GM12878 (cell line): ENCODE measurements at regions not wholly inside any gene's neighbourhood (a gene's known extent, or its start where the extent isn't known, plus 50 kb on each side); places are given as distances from the start of the nearest gene placed in this dataset.

Experiments used
- ATAC-seq: fragments of 200-7000 bp; cut with Tn5 transposase; 3 replicates; pipeline ENCODE4 v1.9.1; 2020; ENCODE audit warnings: mild to moderate bottlenecking, moderate library complexity
- BruUV-seq: library from RNA; stranded (reverse); fragments of 400-500 nt; replicated peaks from 2 replicates; lab custom pipeline; 2021; lab: Mats Ljungman, UMichigan
- CTCF ChIA-PET: fragments of 300-600 bp; sonication (Branson Sonifier 250); formaldehyde crosslinking; extraction: SDS; loops from one replicate; lab custom pipeline; 2021; ENCODE audit warnings: inconsistent platforms; lab: Yijun Ruan, JAX
- POLR2A ChIA-PET: fragments of 350-600 bp; formaldehyde crosslinking; extraction: SDS; loops from one replicate; lab custom pipeline; 2021; ENCODE audit warnings: inconsistent platforms; lab: Charles Lee
- RAD21 ChIA-PET: fragments of 300-600 bp; sonication (Branson Sonifier 250); formaldehyde crosslinking; loops from one replicate; lab custom pipeline; 2023; ENCODE audit warnings: antibody characterized with exemption; ENCODE audit not compliant: unreplicated experiment; lab: Charles Lee
- SMC1A ChIA-PET: fragments of 300-600 bp; sonication (Branson Sonifier 250); formaldehyde crosslinking; loops from one replicate; lab custom pipeline; 2023; ENCODE audit not compliant: unreplicated experiment, uncharacterized antibody; lab: Charles Lee
- DNase-seq: peaks from one replicate; pipeline ENCODE4 v3.0.0-alpha.2; 2011; ENCODE audit warnings: low read depth, low spot score
- FAIRE-seq: peaks from 3 replicates; lab custom pipeline; 2011; peaks lifted over from hg19 to GRCh38; lab: Jason Lieb, UNC
- H2AFZ ChIP-seq: 2 replicates; pipeline ENCODE4 v1.6.0; 2011; ENCODE audit warnings: low read depth, low read length, control low read depth; ENCODE audit not compliant: control insufficient read depth
- H3K27ac ChIP-seq: 2 replicates; pipeline ENCODE4 v1.5.1; 2011; ENCODE audit warnings: control low read depth; ENCODE audit not compliant: control insufficient read depth, insufficient read depth
- H3K27me3 ChIP-seq, 2 experiments: replicated peaks in 1 of 2; 2 replicates each; pipeline versions ENCODE4 v1.6.0 to v1.6.1; 2011; ENCODE audit warnings: low read length in 1 of 2; ENCODE audit not compliant: control insufficient read depth in 2 of 2, insufficient read depth in 2 of 2
- H3K36me3 ChIP-seq, 2 experiments: 2 replicates each; pipeline ENCODE4 v1.5.1; 2011; ENCODE audit warnings: low read length in 1 of 2; ENCODE audit not compliant: control insufficient read depth in 2 of 2, insufficient read depth in 2 of 2
- H3K4me1 ChIP-seq: 2 replicates; pipeline ENCODE4 v1.6.1; 2011; ENCODE audit warnings: mild to moderate bottlenecking, low read length, moderate library complexity, mixed read lengths; ENCODE audit not compliant: control insufficient read depth, insufficient read depth
- H3K4me2 ChIP-seq: 2 replicates; pipeline ENCODE4 v1.6.0; 2011; ENCODE audit warnings: control low read depth; ENCODE audit not compliant: control insufficient read depth, insufficient read depth
- H3K4me3 ChIP-seq: fragments of 200-600 bp; sonication (generic); 2 replicates; pipeline ENCODE4 v1.5.1; 2016
- H3K79me2 ChIP-seq: 2 replicates; pipeline ENCODE4 v1.6.0; 2011; ENCODE audit warnings: low read length; ENCODE audit not compliant: control insufficient read depth, insufficient read depth
- H3K9ac ChIP-seq: 2 replicates; pipeline ENCODE4 v1.8.0; 2011; ENCODE audit warnings: low read length, control low read depth, mixed read lengths; ENCODE audit not compliant: control insufficient read depth, insufficient read depth
- H3K9me3 ChIP-seq: replicated peaks from 3 replicates; pipeline ENCODE4 v1.5.1; 2011; ENCODE audit warnings: mild to moderate bottlenecking, low read length; ENCODE audit not compliant: control insufficient read depth, insufficient read depth
- H4K20me1 ChIP-seq: 2 replicates; pipeline ENCODE4 v1.6.0; 2011; ENCODE audit not compliant: control insufficient read depth, insufficient read depth
- BACH1 ChIP-seq: fragments of 450-650 bp; IDR thresholded peaks from 2 replicates; pipeline ENCODE4 v1.6.1; 2017; ENCODE audit warnings: mild to moderate bottlenecking, borderline replicate concordance
- CHD2 ChIP-seq: IDR thresholded peaks from 2 replicates; pipeline ENCODE4 v1.6.1; 2011; ENCODE audit warnings: low read depth, low read length, improper control_type of control experiment, borderline replicate concordance
- ESRRA ChIP-seq: IDR thresholded peaks from 2 replicates; pipeline ENCODE4 v1.6.1; 2012; ENCODE audit warnings: mild to moderate bottlenecking, low read length, improper control_type of control experiment
- NFYB ChIP-seq: IDR thresholded peaks from 2 replicates; pipeline ENCODE4 v1.6.1; 2011; ENCODE audit warnings: low read depth, mild to moderate bottlenecking, low read length, improper control_type of control experiment, moderate library complexity; ENCODE audit not compliant: insufficient read depth
- RBBP5 ChIP-seq: fragments of 200-600 bp; sonication (generic); conservative IDR thresholded peaks from 2 replicates; pipeline ENCODE4 v1.6.1; 2016
- RFX5 ChIP-seq: IDR thresholded peaks from 2 replicates; pipeline ENCODE4 v1.6.1; 2011; ENCODE audit warnings: low read depth, low read length, improper control_type of control experiment
- USF1 ChIP-seq: IDR thresholded peaks from 2 replicates; pipeline ENCODE4 v1.6.1; 2011; ENCODE audit warnings: borderline replicate concordance, low read depth, mild to moderate bottlenecking, moderate library complexity, mixed read lengths, low read length; ENCODE audit not compliant: insufficient read depth; ENCODE audit errors: extremely low read length
- WGBS: methylation state at CpG from one replicate; pipeline ENCODE4 v1.1.6; 2016; ENCODE audit warnings: low lambda C conversion rate; ENCODE audit not compliant: insufficient replicate concordance, insufficient coverage; ENCODE audit errors: missing lambda C conversion rate; 5-methylcytosine and 5-hydroxymethylcytosine counted together
- in situ Hi-C: fragments of 300-500 bp; cut with MboI; formaldehyde crosslinking; loops from 9 replicates; pipeline ENCODE4 v1.14.3; 2018; ENCODE audit warnings: mixed read lengths
- intact Hi-C: fragments of 100-400 bp; cut with micrococcal nuclease; formaldehyde crosslinking; loops from one replicate; pipeline ENCODE4 v1.14.2; 2022; ENCODE audit not compliant: unreplicated experiment

GRCh38 chr4:20478412-20478811, 221.8 kb upstream of the PACRGL start:
- H3K4me1 ChIP-seq: no peaks in the 10 kb centered on the region
- H3K9me3 ChIP-seq: no peaks in the 10 kb centered on the region
- SMC1A ChIA-PET: no interaction called here
- no peak for FAIRE-seq
- no peak overlapping the region for H3K9ac ChIP-seq
- no peak overlapping the region for H3K4me3 ChIP-seq
- no peaks in the 10 kb centered on the region for H3K27me3 ChIP-seq
- CTCF ChIA-PET: no interaction called here
- no peak for TF ChIP-seq RBBP5
- TF ChIP-seq CHD2: no peak
- TF ChIP-seq USF1: no peak
- TF ChIP-seq ESRRA: no peak
- TF ChIP-seq RFX5: no peak
- no peak for TF ChIP-seq BACH1
- no peak for TF ChIP-seq NFYB
- TF ChIP-seq, all 136 proteins: peak for 0
- intact Hi-C loops (no loop called here), in situ Hi-C loops (no loop called here)
- Histone ChIP-seq H3K79me2 (no peaks in the 10 kb centered on the region), H3K36me3 (no peaks in the 10 kb centered on the region), H4K20me1 (no peaks in the 10 kb centered on the region), H2AFZ (no peak overlapping the region), H3K27ac (no peak overlapping the region), H3K4me2 (no peak overlapping the region)
- ATAC-seq (no peak), DNase-seq (no peak)
- ChIA-PET RAD21 (no interaction called here), POLR2A (no interaction called here)
- no TSS peak for BruUV-seq
- WGBS: 0% methylated on average over 1 of the region's 1 CpG
